ENCODE measurements at regions not wholly inside any gene's neighbourhood (a gene's known extent, or its start where the extent isn't known, plus 50 kb on each side); places are given as distances from the start of the nearest gene placed in this dataset.

- Histone ChIP-seq H3K4me3 (no peak overlapping the region), H3K27me3 (peaks cover 0 to 12% of the 10 kb centered on the region in 2 donors), H3K27ac (no peak overlapping the region), H3K4me1 (no peaks in the 10 kb centered on the region), H3K36me3 (no peaks in the 10 kb centered on the region), H3K9me3 (no peaks in the 10 kb centered on the region)
- no peak for DNase-seq
- no peak for TF ChIP-seq CTCF (IDR thresholded peaks at IDR 0.05)
- intact Hi-C loops (cut with DNase I; ENCODE audit: low total_unique reads), result no loop called here
These were observed 66.2 kb upstream of the PCBD1 start for GRCh38 chr10:70954381-70955176.

GRCh38 chr10:70956029-70956759, 67.8 kb upstream of the PCBD1 start:
- no peak overlapping the region for H3K4me3 ChIP-seq
- H3K27me3 ChIP-seq, result peaks cover 0 to 12% of the 10 kb centered on the region in 2 donors
- no peak overlapping the region for H3K27ac ChIP-seq
- no peak for DNase-seq
- TF ChIP-seq CTCF (IDR thresholded peaks at IDR 0.05), result no peak
- no peaks in the 10 kb centered on the region for H3K36me3 ChIP-seq
- no peaks in the 10 kb centered on the region for H3K9me3 ChIP-seq
- no peaks in the 10 kb centered on the region for H3K4me1 ChIP-seq
- intact Hi-C loops (cut with DNase I; ENCODE audit: low total_unique reads), result no loop called here

- Histone ChIP-seq H3K36me3 (no peaks in the 10 kb centered on the region), H3K27me3 (peaks cover 0 to 22% of the 10 kb centered on the region in 2 donors), H3K4me3 (no peak overlapping the region), H3K27ac (no peak overlapping the region), H3K4me1 (no peaks in the 10 kb centered on the region), H3K9me3 (no peaks in the 10 kb centered on the region)
- no peak for TF ChIP-seq CTCF (IDR thresholded peaks at IDR 0.05)
- no peak for DNase-seq
- intact Hi-C loops (cut with DNase I; ENCODE audit: low total_unique reads), result no loop called here
These were observed 70.0 kb upstream of the PCBD1 start for GRCh38 chr10:70958396-70958795.

- H3K36me3 ChIP-seq, result no peaks in the 10 kb centered on the region
- intact Hi-C loops (cut with DNase I; ENCODE audit: low total_unique reads), result no loop called here
- no peak overlapping the region for H3K27ac ChIP-seq
- no peak for TF ChIP-seq CTCF (IDR thresholded peaks at IDR 0.05)
- H3K9me3 ChIP-seq, result no peaks in the 10 kb centered on the region
- peaks cover 0 to 26% of the 10 kb centered on the region in 2 donors for H3K27me3 ChIP-seq
- no peak for DNase-seq
- H3K4me3 ChIP-seq, result no peak overlapping the region
- H3K4me1 ChIP-seq, result no peaks in the 10 kb centered on the region
These were observed 72.0 kb upstream of the PCBD1 start for GRCh38 chr10:70960316-70960715.

GRCh38 chr10:70960783-70961570, 72.6 kb upstream of the PCBD1 start:
- DNase-seq, result no peak
- H3K36me3 ChIP-seq, result no peaks in the 10 kb centered on the region
- no peaks in the 10 kb centered on the region for H3K9me3 ChIP-seq
- TF ChIP-seq CTCF (IDR thresholded peaks at IDR 0.05), result no peak
- intact Hi-C loops (cut with DNase I; ENCODE audit: low total_unique reads), result no loop called here
- H3K4me1 ChIP-seq, result no peaks in the 10 kb centered on the region
- no peak overlapping the region for H3K27ac ChIP-seq
- H3K4me3 ChIP-seq, result no peak overlapping the region
- peaks cover 0 to 27% of the 10 kb centered on the region in 2 donors for H3K27me3 ChIP-seq
